GM18873 (cell line): ENCODE measurements at regions not wholly inside any gene's neighbourhood (a gene's known extent, or its start where the extent isn't known, plus 50 kb on each side); places are given as distances from the start of the nearest gene placed in this dataset.

Experiments used
- ATAC-seq: cut with Tn5 transposase; IDR thresholded peaks from one replicate; pipeline ENCODE4 v1.9.1; 2021; ENCODE audit warnings: mild to moderate bottlenecking, moderate library complexity, moderate number of reproducible peaks; ENCODE audit not compliant: unreplicated experiment, low FRiP score

DNA sequence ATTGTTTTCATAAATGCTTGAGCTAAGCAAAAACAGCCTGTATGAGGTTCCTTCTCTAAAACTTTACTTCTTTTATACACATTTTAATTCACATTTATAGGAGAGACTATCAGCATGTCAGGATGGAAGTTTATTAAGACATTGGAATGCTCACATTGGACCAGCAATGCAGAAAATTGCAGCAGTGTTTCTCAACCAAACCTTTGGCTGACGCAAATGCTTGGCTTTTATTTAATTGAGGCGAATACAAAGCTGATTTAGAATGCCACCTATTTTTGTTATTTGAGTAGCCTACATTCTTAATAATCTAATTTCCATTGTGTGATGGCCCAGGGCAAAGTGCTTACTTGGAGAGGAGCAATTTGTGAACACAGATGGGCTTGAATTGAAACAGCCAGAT is 283.2 kb downstream of the ARL4A start:
- ATAC-seq = no peak

GRCh38 chr7:12974451-12975166 is 287.2 kb downstream of the ARL4A start:
- no peak for ATAC-seq

- ATAC-seq = no peak
Observed at GRCh38 chr7:12975412-12975811, 288.0 kb downstream of the ARL4A start.

DNA sequence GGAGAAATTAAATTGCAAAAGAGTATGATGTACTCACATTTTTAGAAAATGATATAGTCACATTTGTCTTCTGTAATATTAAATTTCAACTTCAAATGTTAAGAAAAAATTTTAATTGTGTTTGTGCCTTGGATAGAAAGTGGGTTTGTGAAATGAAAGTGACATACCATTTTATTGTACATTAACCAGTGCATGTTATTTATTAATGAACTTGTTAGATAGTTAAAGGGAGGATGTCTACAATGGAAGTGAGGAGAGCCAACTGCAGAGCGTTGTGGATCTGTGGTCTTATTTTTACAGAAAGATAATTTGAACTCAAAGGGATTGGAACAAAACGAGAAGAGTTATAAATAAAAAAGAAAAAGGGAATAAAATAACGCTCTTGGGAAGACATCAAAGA is 291.7 kb downstream of the ARL4A start:
- no peak for ATAC-seq

GRCh38 chr7:12982178-12982577 is 294.7 kb downstream of the ARL4A start:
- ATAC-seq = no peak

GRCh38 chr7:12984117-12984516 is 296.7 kb downstream of the ARL4A start:
- no peak for ATAC-seq

DNA sequence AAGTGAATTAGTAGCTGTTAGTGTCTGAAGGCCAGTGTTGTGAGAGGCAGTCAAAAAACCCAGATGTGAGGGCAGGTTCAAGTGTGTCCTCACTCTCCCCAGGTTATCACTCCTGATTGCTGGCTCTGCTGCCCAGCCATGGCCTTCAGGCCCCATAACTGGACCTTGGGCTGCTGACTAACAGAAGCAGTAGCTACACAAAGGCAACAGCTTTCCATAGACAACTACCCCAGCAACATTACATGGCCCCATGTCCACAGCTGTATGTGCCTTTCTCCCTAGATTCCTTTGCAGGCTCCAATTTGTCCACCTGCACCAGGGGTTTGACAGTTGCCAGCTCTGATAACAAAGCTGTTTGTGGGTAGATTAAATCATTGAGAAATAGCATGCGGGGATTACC is 297.8 kb downstream of the ARL4A start:
- no peak for ATAC-seq

DNA sequence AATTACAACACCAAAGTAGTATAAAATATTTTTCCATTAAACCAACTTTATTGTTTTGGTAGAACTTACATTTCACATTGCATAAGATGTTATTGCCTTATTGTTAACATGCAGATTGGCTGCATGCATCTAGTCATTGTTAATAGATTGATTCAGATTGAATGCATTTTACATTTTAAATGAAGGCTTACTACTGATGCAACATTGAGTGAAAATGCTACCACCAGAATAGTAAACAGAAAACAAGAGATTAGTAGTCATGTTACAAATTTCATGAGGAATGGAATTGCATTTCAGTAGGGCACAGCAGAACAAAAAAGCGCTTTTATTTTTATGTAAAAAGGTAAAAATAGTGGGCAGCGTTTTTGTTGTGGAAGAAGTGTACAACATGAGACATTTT is 298.3 kb downstream of the ARL4A start:
- ATAC-seq = no peak

GRCh38 chr7:12987238-12987637 is 299.8 kb downstream of the ARL4A start:
- ATAC-seq = no peak

DNA sequence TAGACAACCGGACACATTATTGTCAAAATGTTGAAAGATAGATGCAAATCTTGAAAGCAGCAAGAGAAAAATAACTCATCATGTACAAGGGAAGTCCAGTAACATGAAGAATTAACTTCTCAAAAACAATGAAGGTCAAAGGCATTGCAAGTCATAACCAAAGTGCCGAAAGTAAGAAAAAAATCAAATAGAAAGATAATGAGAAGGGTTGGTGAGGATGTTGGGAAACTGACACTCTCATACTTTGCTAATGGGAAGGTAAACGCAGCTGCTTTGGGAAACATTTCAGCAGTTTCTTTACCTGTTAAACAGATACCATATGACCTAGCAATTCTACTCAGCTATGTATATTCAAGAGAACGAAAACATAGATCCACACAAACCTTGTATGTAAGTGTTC is 303.0 kb downstream of the ARL4A start:
- ATAC-seq = no peak

- no peak for ATAC-seq
Observed at GRCh38 chr7:12993025-12993424, 305.6 kb downstream of the ARL4A start.

GRCh38 chr7:12995912-12996469 is 308.6 kb downstream of the ARL4A start:
- no peak for ATAC-seq

DNA sequence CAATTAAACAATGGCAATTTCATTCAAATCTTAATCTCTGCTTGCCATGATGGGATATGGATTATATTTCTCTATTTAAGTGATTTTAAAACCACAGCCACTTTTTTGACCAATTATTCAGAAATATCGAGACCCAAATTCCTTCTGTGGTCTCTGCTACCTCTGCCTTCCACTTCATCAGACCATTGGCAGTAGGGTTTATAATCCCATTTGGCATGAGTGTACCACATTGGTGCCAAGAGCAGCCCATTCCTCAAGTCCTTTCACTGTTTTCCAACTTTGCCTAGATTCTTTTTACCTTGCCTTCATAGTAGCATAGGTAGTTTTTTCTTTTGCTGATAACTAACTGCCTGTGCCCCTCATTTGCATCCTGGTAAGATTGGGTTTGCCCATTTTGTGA is 319.9 kb downstream of the ARL4A start:
- ATAC-seq = no peak

DNA sequence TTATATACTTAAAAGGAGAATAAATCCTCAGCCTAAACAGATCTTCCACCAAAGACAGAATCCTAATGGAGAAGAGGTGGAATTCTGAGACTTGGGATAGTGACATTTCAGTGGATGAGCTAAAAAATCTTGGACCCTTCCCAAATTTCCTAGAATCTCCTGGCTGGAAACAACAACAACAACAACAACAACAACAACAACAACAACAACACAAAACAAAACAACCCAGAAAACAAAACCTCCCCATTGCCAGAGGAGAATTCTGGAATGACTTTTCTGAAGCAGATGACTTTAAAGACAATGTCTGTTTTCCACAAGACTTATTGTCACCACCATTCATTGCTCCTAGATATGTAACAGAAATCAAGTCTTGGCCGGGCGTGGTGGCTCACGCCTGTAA is 322.1 kb downstream of the ARL4A start:
- ATAC-seq = no peak

DNA sequence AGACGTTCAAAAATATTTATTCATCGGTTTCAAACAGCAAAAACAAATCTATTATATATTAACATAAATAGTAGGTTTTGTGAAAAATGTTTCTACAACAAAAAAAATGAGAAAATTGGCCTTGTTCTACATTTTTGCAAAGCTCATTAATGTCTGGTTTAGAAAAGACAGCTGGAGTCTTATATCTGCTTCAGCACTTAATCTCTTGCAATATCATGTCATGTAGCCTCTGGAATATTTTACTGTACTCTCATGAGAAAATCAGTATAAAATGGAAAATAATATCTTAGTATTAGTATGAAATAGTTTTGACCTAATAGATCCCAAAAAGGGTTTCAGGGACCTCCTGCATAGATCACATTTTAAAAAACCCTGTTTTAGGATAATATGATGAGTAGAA is 326.6 kb downstream of the ARL4A start:
- ATAC-seq = no peak

DNA sequence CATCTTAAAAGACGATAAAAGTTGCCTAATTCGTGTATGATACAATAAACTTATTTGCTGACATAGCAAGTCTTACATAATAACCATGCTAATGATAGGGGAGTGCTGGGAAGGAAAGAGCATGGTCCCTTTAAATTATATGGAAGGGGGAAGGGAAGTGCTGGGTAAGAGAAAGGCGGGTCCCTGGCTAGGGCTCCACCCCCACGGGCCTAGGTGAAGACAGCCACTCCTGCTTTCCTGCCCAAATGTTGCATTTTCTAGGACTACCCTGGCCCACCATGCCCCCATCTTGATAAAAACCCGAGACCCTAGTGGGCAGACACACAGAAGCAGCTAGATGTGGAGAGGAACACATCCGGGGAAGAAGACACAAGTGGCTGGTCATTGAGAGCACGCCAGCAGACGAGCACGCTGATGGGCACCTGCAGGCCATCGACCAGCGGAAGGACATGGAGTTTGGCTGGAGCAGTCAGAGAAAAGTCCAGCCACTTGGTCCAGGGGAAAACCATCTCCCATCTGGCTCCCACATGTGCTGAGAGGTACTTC is 328.7 kb downstream of the ARL4A start:
- no peak for ATAC-seq

GRCh38 chr7:13016592-13017332 is 329.3 kb downstream of the ARL4A start:
- ATAC-seq = no peak

GRCh38 chr7:13017333-13017857 is 330.0 kb downstream of the ARL4A start:
- no peak for ATAC-seq

- ATAC-seq = no peak
Observed at GRCh38 chr7:13017881-13018280, 330.4 kb downstream of the ARL4A start.

DNA sequence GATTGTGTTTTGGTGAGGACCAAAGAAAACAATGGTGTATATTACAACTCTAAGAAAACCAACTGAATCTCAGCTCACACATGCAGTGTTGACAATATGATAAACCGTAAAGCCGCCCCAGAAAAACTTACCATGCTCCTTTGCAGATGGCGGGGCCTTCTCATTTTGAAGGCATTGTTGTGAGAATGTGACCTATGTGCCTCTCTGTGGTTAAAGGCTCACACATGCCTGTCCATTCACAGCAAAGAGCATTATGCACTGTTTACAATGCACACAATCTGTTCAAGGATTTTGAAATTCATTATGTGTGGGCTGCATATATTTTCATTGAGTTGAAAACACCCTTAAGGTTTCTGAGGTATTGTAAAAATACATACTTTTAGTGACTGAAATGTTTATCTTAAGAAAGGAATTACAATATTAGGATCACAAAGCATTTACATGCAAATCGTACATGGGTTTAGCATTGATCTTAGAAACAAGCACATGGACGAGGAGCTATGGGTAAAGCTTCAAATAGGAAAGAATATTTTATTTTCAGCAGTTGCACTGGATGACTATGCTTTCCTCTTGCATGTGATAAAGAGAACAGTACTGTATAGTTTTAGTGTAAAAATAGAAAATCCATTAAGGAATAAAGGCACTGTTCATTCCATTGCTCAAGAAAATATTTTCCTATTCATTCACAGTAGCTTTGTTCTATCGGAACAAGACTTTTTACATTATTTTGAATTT is 334.3 kb downstream of the ARL4A start:
- no peak for ATAC-seq
